ENCODE measurements at regions not wholly inside any gene's neighbourhood (a gene's known extent, or its start where the extent isn't known, plus 50 kb on each side); places are given as distances from the start of the nearest gene placed in this dataset.

GRCh38 chr13:73696271-73696670 lies 437.9 kb downstream of the KLF12 start:
- H3K4me3 ChIP-seq (ENCODE audit: control insufficient read depth, low read depth, low read length), result no peak overlapping the region
- no peak for DNase-seq (ENCODE audit: low read depth)
- no peak for TF ChIP-seq CTCF (IDR thresholded peaks at IDR 0.05; ENCODE audit: control insufficient read depth, insufficient read depth, low read depth, low read length, missing control alignments)

GRCh38 chr13:73695325-73695724 lies 438.9 kb downstream of the KLF12 start:
- no peak for TF ChIP-seq CTCF (IDR thresholded peaks at IDR 0.05; ENCODE audit: control insufficient read depth, insufficient read depth, low read depth, low read length, missing control alignments)
- H3K4me3 ChIP-seq (ENCODE audit: control insufficient read depth, low read depth, low read length), result no peak overlapping the region
- no peak for DNase-seq (ENCODE audit: low read depth)

GRCh38 chr13:73693215-73693614 lies 441.0 kb downstream of the KLF12 start:
- no peak for DNase-seq (ENCODE audit: low read depth)
- no peak for TF ChIP-seq CTCF (IDR thresholded peaks at IDR 0.05; ENCODE audit: control insufficient read depth, insufficient read depth, low read depth, low read length, missing control alignments)
- no peak overlapping the region for H3K4me3 ChIP-seq (ENCODE audit: control insufficient read depth, low read depth, low read length)

- no peak overlapping the region for H3K4me3 ChIP-seq (ENCODE audit: control insufficient read depth, low read depth, low read length)
- no peak for DNase-seq (ENCODE audit: low read depth)
- no peak for TF ChIP-seq CTCF (IDR thresholded peaks at IDR 0.05; ENCODE audit: control insufficient read depth, insufficient read depth, low read depth, low read length, missing control alignments)
These were observed 442.3 kb downstream of the KLF12 start for GRCh38 chr13:73691891-73692290.

- H3K4me3 ChIP-seq (ENCODE audit: control insufficient read depth, low read depth, low read length), result no peak overlapping the region
- DNase-seq (ENCODE audit: low read depth), result no peak
- no peak for TF ChIP-seq CTCF (IDR thresholded peaks at IDR 0.05; ENCODE audit: control insufficient read depth, insufficient read depth, low read depth, low read length, missing control alignments)
These were observed 446.3 kb downstream of the KLF12 start for GRCh38 chr13:73687929-73688328.

- TF ChIP-seq CTCF (IDR thresholded peaks at IDR 0.05; ENCODE audit: control insufficient read depth, insufficient read depth, low read depth, low read length, missing control alignments), result no peak
- no peak for DNase-seq (ENCODE audit: low read depth)
- H3K4me3 ChIP-seq (ENCODE audit: control insufficient read depth, low read depth, low read length), result no peak overlapping the region
These were observed 447.1 kb downstream of the KLF12 start for GRCh38 chr13:73687087-73687486.

- no peak overlapping the region for H3K4me3 ChIP-seq (ENCODE audit: control insufficient read depth, low read depth, low read length)
- no peak for DNase-seq (ENCODE audit: low read depth)
- no peak for TF ChIP-seq CTCF (IDR thresholded peaks at IDR 0.05; ENCODE audit: control insufficient read depth, insufficient read depth, low read depth, low read length, missing control alignments)
These were observed 449.5 kb downstream of the KLF12 start for GRCh38 chr13:73684750-73685149.
